ENCODE measurements at regions not wholly inside any gene's neighbourhood (a gene's known extent, or its start where the extent isn't known, plus 50 kb on each side); places are given as distances from the start of the nearest gene placed in this dataset.

DNA sequence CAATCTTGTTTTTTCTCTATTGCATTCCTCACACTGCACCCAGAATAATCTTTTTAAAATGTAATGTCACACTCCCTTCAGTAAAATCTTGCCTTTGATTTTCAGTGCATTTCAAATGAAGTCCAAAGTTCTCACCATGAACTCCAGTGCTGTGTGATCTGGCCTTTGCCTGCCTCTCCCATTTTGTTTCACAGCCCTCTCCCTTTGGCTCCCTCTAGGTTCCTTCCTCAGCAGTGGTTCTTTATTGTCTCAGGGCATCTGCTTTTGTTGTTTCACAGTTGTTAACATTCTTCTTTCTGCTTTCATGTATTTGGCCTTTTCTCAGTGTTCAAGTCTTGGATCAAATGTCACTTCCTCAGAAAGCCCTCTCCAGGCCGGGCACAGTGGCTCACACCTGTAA lies 84.5 kb upstream of the AMN1 start (continued):
- TF ChIP-seq, protein P1, sequence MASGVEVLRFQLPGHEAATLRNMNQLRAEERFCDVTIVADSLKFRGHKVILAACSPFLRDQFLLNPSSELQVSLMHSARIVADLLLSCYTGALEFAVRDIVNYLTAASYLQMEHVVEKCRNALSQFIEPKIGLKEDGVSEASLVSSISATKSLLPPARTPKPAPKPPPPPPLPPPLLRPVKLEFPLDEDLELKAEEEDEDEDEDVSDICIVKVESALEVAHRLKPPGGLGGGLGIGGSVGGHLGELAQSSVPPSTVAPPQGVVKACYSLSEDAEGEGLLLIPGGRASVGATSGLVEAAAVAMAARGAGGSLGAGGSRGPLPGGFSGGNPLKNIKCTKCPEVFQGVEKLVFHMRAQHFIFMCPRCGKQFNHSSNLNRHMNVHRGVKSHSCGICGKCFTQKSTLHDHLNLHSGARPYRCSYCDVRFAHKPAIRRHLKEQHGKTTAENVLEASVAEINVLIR (CRISPR knock-in tag; IDR thresholded peaks at IDR 0.05): no peak
- TF ChIP-seq, protein P2, sequence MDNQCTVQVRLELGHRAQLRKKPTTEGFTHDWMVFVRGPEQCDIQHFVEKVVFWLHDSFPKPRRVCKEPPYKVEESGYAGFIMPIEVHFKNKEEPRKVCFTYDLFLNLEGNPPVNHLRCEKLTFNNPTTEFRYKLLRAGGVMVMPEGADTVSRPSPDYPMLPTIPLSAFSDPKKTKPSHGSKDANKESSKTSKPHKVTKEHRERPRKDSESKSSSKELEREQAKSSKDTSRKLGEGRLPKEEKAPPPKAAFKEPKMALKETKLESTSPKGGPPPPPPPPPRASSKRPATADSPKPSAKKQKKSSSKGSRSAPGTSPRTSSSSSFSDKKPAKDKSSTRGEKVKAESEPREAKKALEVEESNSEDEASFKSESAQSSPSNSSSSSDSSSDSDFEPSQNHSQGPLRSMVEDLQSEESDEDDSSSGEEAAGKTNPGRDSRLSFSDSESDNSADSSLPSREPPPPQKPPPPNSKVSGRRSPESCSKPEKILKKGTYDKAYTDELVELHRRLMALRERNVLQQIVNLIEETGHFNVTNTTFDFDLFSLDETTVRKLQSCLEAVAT (IDR thresholded peaks at IDR 0.05): no peak
- TF ChIP-seq PHF8 (IDR thresholded peaks at IDR 0.05; ENCODE audit: borderline replicate concordance, low read length) (no peak), ZNF764 (CRISPR knock-in tag; IDR thresholded peaks at IDR 0.05; ENCODE audit: low read depth) (no peak), SMARCE1 (IDR thresholded peaks at IDR 0.05) (peak; percentile 36; the same call in 1 of the 2 replicates), CBX8 (IDR thresholded peaks at IDR 0.05; ENCODE audit: borderline replicate concordance, extremely low read depth, low read depth, low read length, poor library complexity, severe bottlenecking) (no peak), CBFA2T3 (IDR thresholded peaks at IDR 0.05) (no peak), SOX6 (IDR thresholded peaks at IDR 0.05) (peak; percentile 26; the same call in 1 of the 2 replicates), HMGN3 (IDR thresholded peaks at IDR 0.05; ENCODE audit: borderline replicate concordance, extremely low read depth, insufficient read length, low read depth, low read length) (no peak), MTA3 (IDR thresholded peaks at IDR 0.05; ENCODE audit: borderline replicate concordance) (no peak), EHMT2 (IDR thresholded peaks at IDR 0.05) (0 out of 2 replicates have a peak, but pooled peaks have one; percentile 40), SRSF9 (IDR thresholded peaks at IDR 0.05; ENCODE audit: borderline replicate concordance, low read depth, low read length) (no peak), GTF2A2 (tag; IDR thresholded peaks at IDR 0.05) (no peak), KDM5B (IDR thresholded peaks at IDR 0.05; ENCODE audit: insufficient replicate concordance, low read depth, low read length) (no peak), HDAC2 (IDR thresholded peaks at IDR 0.05) (no peak), KLF6 (CRISPR knock-in tag; IDR thresholded peaks at IDR 0.05; ENCODE audit: borderline replicate concordance) (no peak), TCFL5 (CRISPR knock-in tag; conservative IDR thresholded peaks at IDR 0.05) (no peak), TEAD4 (IDR thresholded peaks at IDR 0.05; ENCODE audit: low read length) (no peak), TEAD4 (CRISPR knock-in tag; IDR thresholded peaks at IDR 0.05; ENCODE audit: borderline replicate concordance) (no peak), NR2C2 (CRISPR knock-in tag; IDR thresholded peaks at IDR 0.05) (no peak), NR2C2 (tag; IDR thresholded peaks at IDR 0.05) (no peak), HEY1 (CRISPR knock-in tag; IDR thresholded peaks at IDR 0.05; ENCODE audit: borderline replicate concordance) (no peak)
- TF ChIP-seq, protein P3, sequence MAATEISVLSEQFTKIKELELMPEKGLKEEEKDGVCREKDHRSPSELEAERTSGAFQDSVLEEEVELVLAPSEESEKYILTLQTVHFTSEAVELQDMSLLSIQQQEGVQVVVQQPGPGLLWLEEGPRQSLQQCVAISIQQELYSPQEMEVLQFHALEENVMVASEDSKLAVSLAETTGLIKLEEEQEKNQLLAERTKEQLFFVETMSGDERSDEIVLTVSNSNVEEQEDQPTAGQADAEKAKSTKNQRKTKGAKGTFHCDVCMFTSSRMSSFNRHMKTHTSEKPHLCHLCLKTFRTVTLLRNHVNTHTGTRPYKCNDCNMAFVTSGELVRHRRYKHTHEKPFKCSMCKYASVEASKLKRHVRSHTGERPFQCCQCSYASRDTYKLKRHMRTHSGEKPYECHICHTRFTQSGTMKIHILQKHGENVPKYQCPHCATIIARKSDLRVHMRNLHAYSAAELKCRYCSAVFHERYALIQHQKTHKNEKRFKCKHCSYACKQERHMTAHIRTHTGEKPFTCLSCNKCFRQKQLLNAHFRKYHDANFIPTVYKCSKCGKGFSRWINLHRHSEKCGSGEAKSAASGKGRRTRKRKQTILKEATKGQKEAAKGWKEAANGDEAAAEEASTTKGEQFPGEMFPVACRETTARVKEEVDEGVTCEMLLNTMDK (IDR thresholded peaks at IDR 0.05; ENCODE audit: borderline replicate concordance, insufficient read depth, low read depth, low read length, poor library complexity, severe bottlenecking): peak; percentile 29

All from K562 (cell line).